Mesenteric fat pad (tissue), 1 donor: ENCODE measurements at regions not wholly inside any gene's neighbourhood (a gene's known extent, or its start where the extent isn't known, plus 50 kb on each side); places are given as distances from the start of the nearest gene placed in this dataset.

Experiments
- DNase-seq: peaks from one replicate; pipeline ENCODE4 v3.0.0-alpha.2; 2020; ENCODE audit warnings: low spot score
- donor health status: DM: yes; HTN: yes; CAD: no.

DNA sequence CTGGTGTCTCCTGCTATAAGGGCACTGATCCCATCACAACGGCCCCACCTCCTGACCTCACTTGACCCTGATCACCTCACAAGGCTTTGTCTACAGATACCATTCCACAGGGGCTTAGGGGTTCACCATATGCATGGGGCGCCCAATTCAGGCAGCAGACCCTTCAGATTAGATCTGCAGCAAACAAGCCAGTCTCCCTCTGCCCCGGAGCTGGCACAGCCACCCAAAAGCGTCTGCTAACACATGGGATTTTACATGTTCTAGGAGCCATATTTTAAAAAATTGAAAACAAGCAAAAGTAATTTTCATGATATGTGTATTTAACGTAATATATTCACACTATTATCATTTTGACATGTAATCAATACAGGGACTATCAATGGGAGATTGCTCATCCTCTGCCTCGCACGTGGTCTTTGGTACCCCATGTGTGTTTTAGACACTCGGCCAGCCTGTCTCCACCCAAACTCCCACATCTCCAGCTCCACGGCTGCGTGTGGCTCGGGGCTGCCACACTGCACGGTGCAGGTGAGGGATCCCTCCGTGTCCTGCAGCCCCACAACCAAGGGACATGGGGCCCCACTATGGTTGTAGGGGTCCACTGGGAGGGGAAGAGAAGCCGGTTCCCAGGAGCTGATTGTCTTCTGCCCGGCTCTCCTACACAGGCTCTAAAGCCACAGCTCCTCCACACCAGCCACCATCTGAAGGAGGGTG lies 107.6 kb downstream of the RBFOX3 start:
- DNase-seq: no peak

DNA sequence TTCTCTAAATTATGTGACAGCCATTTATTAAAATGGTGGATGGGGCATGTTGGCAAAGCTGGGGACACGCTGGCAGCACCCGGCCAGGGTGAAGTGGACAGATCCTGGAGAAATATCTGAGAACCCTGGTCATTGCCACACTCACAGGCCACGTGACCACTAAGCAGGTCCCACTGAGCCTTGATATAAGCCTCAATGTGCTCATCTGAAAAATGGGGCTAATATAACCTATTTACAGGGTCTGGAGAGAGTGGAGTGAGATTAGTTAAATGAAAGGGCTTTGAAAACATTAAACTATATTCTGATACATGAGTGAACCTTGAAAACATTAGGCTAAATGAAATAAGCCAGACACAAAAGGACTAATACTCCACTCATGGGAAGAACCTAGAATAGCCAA lies 108.9 kb downstream of the RBFOX3 start:
- no peak for DNase-seq

DNA sequence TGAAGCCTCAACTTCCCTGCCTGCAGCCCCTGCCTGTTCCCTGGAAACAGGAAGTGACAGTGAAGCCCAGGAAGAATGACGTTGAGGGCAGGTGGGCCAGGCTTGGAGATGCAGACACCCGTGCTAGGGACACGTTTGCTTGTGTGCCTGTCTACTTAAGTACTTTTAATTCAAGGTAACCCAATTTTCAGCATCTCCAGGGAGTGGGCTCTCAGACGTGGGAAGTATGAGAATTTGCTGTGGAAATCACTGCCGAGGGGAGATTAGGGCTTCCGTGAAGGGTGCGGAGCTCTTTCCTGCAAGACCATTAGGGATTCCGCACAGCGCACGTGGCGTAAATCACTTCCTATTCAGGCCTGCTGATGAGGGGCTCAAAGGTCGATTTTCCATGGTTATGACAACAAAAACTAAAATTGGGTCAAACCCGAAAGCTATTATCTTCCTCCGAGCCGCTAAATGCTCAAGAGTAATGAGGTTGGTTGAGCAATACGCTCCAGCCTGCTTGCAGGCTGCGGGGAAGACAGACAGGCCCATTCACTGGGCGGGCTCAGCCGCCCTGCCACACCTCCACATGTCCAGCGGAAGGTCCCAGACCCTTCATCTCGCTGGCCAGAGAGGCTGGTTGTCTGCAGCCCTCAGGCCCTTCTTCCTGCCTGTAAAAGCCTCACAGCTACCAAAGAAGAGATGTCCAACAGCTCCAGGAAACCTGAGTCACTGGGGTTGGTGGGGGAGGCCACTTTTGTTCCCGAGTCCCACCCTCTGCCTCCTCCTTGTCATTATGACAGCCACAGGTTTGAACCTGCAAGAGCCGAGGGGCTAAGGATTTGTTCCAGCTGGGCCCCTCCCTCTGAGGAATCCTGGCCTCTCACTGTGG lies 109.9 kb downstream of the RBFOX3 start:
- DNase-seq: no peak

DNA sequence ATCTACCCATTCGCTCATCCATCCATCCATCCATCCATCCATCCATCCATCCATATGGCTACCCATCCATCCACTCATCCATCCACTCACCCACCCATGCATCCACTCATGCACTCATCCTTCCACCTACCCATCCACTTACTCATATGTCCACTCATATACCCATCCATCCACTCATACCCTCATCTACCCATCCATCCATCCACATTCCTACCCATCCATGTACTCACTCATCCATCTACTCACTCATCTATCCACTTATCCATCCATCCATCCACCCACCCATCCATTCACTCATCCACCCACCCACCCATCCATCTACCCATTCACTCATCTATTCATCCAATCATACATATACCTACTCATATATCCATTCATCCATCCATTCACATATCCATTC lies 112.0 kb downstream of the RBFOX3 start:
- no peak for DNase-seq

DNA sequence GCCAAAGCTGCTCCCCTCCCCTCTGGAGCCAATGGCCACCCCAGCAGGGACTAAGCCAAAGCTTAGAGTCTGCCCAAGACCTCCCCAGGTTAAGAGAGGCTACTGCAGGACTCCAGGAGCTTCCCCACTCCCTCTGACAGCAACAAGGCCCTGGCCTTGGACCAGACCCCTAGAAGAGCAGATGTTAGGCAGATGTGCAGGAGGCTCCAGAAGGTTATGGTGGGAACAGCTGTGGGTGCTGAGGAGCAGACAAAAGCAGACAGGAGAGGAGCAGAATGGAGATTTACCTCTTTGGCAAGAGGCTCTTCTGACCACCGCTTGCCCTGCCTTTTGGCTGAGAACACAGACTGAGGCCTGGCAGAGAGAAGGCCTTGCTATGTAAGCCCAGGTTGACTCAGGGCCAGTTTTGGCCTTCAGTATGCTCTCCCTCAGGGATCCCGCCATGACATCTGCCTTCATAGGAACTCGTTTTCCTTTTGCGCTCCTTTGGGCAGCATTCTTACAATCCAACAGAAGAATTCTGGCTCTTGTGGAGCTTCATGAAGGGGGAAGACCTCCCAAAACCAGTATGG lies 113.0 kb downstream of the RBFOX3 start:
- DNase-seq: no peak

DNA sequence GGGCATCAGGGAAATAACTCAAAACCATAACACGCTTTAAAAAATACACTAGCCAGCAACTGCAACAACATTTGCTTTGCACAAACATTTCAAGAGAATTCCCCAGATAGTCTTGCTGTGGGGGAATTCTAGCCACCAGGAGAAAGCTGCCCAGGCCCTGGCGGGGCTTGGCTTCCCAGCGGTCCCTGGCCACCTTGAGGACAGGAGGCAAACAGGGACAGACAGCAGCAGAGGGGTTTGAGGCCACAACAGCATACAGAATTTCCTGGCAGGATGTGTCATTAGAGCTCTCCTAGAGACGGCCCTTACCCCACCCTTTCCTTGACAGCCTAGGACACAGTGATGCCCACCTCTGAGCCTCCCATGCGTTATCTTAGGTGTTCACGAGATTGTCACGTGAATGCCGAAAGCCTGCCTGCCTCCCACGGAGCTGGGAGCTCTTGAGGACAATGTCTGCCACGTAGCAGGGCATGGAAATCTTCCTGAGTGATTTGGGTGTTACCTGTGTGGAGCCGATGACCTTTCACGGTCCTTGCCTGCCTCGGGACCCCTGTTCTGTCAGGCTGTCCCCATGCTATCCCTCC lies 114.3 kb downstream of the RBFOX3 start:
- no peak for DNase-seq

DNA sequence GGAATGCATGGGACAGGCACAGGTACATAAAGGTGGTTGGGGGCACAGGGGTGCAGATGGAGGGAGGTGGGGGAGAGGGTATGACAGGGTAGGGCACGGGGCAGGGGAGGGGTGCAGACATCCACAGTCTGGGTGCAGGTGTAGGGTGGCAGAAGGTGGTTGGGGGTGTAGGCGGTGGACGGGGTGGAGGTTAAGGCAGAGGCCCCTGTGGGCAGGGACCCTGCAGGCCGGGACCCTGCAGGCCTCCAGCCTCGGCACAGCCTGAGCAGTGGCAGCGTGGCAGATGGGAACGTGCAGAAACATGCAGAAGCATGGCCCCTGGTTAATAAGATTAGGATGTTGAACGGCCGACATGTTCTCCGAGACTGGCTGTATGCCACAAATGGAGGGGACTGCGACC lies 115.2 kb downstream of the RBFOX3 start:
- no peak for DNase-seq

DNA sequence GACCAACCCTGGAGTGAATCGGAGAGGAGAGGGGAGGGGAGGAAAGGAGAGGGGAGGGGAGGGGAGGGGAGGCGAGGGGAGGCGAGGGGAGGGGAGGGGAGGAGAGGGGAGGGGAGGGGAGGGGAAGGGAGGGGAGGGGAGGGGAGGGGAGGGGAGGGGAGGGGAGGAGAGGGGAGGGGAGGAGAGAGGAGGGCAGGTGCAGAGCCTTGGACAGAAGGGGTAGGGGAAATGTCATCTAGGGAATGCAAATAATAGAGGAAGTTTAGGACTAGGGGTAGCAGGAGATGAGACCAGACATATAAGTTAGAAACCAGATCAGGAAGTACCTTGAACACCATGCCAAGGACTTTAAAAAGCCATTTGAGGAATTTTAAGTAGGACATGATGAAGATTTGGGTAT lies 119.8 kb downstream of the RBFOX3 start:
- DNase-seq: no peak

DNA sequence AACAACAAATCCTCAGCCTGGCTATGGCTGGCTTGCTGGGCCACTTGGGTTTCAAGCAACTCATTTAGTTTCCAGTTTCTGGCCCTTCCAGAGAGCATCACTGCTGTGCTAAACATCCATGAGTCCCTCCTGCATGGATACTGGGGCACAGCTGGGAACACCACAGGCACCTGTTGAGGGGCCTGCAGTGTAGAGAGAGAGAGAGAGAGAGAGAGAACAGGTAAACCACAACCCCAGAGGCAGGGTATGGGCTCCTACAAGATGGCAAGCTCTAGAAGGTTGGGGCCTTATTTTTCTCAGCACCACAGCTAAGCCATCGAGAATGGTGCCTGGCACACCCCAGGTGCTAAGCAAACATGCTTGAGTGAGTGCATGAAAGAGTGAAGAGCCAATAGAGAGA lies 120.3 kb downstream of the RBFOX3 start:
- DNase-seq: no peak

DNA sequence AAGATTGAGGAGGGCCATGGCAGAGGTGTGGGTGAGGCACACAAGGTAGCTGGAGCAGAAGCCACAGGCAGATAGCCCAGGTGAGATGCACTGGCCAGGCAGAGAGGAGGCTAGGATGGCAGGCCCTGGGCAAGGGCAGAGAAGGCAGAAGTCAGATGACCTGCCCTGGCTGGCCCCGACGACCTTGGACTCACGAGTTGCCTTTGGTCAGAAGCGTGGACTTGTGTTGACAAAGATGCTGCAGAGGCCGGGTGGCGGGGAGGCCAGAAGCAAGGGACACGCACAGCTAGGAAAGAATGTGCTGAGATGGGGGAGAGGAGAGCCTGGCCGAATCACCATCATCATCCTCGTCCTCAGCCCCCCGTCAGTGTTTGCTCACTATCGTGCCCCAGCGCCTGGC lies 123.7 kb downstream of the RBFOX3 start:
- DNase-seq: no peak

DNA sequence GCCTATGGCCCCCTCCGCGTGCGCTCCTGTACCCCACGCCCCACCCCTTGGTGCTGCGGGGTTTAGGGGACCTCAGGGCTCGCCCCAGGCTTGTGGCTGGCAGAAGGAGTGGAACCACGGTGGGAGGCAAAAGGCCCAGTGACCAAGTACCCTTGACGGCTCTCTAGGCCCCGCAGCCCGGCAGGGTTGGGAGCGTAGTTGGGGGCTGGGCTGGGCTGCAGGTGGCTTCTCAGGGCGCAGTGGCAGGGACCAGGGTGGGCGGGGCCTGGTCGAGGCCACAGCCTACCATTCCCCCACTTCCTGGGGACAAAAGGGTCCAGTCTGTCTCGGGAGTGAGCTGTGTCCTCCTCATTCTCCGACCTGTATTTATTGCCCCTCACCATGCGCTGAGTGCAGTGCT lies 124.9 kb downstream of the RBFOX3 start:
- DNase-seq: no peak

DNA sequence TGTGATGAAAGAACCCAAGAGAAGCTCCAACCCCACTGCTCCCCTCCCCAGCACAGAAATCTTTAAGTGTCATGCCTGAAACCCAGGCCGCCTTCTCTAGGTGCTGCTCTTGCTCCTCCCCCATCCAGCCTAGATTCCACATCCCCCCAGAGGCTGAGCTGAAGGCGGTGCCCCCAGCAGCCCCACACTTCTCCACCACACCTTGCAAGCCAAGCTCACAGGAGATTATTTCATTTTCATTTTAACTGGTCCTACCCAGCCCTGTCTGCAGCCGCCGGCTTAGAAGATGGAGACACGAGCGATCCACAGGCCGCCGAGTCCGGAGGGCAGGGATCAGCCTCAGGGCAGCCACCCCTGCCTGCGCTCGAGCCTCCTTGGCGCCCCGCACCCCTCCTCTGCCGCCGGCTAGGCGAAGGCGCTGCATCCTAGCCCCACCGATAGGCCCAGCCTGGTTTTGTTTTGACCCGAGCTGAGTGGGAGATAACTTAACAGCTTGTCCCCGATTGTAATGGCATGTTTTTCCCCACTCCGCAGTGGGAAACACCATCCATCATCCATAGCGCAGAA lies 125.3 kb downstream of the RBFOX3 start:
- DNase-seq: no peak

DNA sequence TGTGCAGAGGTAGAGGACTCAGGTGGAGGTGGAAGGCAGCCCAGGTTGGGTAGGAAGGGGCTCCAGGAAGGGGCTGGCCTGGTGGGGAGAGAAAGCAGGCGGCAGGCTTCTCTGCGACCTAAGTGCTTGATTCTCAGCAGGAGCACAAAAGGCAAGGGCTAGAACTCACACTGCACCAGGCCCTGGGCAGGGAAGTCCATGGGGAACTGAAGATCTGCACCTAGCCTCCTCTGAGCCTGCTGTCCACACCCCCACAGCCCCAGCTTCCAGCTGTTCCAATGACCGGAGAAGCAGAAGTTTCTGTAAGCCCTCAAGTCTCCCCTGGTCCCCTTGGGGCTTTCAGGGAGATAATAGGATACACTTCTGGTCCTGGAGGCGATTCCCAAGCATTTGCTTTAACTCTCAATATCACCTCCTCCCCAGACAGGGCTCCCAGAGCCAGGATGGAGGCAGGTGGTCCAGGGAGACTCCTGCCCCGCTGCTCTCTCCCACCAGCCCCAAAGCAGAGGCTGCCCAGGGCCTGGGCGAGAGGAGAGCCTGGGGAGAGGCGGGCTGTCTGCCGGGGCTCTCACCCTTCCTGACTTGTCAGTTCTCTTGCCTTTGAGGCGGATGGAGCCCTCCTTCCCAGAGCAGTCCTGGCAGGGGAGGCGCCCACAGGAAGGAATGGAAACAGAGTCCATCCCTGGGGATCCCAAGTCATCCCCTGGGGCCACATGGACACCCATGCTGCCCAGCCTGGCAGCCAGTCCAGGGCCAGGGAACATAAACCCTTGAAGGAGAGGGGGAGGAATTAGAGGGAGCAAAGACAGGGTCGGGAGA lies 126.0 kb downstream of the RBFOX3 start:
- no peak for DNase-seq

DNA sequence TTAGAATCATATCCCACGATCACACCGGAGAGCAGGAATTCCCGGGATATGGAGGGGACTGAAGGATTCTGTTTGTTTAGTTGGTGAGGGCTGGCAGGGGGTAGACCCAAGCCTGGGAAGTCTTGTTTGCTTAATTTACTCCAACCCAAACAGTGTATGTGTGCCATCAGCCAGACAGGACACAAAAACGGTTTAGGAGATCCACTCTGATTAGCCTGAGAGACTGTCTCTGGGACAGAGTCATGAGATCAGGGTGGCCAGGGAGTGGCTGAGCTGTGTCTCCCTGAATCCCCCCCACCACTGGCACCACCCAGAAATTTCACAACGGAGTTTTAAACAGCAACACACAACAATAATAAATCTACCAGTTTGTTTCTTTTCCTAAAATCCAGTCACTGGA lies 127.0 kb downstream of the RBFOX3 start:
- DNase-seq: no peak

DNA sequence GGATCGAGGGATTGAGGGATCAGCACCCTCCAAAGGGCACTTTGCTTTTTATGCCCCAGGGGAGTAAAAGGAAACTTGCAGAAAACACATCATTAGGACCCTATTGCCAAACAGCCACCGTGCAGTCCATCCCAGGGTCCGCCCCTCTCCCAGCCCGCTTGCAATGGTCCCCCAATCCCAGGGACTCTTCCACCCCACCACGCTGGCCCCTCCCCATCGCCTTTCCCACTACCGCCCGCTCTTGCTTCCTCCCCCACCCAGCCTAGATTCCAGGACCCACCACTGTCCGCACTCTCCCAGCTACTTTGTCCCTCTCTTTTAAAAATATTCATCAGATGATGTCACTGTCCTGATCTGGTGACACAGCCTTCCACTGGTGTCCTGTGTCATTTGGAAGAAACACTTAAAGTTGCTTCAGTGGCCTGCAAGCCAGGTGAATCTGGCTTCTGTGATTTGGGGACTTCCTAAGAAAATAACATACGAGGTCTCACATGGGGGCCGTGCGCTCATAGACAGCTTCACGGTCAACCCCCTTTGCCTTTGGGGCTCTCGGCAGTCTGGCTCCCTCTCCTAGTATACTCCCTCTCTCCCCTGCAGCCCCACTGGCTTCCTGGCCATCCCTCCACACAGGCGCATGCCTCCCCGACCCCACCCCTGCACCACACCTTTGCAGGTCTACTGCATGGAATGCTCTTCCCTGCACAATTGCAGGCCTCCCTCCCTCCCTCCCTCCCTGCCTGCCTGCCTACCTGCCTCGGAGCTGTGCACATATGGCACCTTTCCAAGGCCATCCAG lies 127.9 kb downstream of the RBFOX3 start:
- no peak for DNase-seq

DNA sequence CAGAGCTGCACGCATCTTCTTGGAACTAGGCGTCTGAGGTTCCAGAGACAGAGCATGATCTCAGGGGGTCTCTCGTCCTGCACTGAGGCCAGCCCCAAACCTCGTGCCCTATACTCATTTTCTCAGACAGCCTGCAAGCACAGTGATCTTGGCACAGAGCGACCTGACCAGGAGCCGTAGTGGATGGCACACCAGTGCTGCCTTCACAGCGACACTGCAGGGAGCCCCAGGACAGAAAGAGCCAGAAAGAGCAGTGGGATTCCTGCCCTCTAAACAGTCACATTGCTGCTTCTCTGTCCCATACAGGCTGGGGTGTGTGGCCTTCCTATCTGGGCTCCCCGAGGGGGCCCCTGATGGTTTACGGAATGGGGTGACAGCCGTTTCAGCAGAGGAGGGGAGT lies 131.0 kb downstream of the RBFOX3 start:
- DNase-seq: no peak

DNA sequence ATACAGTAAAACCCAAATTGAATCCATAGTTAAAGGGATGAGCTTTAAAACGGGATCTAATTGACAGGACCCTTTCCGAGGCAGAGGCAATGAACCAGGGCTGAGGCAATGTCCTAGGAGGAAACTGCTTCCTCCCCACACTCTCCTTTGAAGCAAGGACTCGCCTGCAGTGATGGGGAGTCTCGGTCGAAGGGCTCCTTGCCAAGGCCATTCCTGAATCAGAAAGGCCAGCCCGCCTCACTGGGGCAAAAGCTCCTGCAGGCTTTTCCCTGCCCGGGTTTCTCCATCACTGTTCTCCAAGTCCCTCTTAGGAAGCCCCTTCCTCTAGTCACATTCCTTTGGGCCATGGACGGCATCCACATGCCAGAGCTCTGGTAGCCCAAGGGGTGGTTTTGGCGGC lies 132.0 kb downstream of the RBFOX3 start:
- DNase-seq: no peak

DNA sequence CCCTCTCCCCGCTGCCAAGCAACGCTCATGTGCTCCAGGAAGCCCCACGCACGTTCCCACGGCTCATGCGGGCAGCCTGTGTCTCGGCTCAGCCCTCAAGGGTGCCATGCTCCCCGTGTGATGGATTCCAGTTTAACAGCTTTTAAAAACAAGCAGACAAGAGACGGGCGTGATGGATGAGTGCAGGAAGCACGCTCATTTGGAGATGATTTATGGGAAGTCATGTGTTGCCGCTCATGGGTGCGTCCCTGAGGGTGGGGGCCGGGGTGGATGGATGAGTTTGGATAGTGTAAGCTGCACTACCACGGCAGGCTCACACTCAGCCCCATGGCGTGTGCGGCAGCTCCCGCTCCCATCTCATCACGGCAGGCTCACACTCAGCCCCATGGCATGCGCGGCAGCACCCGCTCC lies 132.8 kb downstream of the RBFOX3 start:
- no peak for DNase-seq

DNA sequence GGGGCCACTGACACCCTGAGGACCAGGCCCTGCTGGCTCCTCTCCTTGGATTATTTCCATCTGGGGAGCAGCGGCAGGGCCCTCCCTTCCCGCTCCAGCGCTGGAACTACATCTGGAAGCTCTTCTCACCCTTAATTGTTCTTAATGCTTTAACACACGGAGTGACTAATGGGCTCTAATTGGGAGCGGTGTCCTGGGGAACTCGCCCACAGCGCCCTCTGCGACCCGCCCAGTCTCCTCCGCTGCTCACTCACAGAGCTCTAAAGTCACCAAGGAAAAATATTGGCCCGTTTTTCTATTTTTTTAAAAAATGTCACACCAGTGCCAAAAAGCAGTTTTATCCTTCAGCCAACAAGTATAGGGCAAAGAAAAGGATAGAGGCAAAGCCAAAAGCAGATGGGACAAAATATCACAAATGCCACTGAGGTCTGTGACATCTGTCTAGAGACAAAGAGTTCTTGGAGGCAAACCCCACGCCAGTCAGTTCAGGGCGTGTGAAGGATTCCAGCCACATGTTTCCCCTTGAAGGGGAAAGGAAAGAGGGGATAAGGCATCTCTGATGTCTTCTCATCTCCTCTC lies 134.7 kb downstream of the RBFOX3 start:
- no peak for DNase-seq
